ENCODE measurements at regions not wholly inside any gene's neighbourhood (a gene's known extent, or its start where the extent isn't known, plus 50 kb on each side); places are given as distances from the start of the nearest gene placed in this dataset.

- TF ChIP-seq POLR2A (IDR thresholded peaks at IDR 0.05), result no peak
- TF ChIP-seq CTCF (IDR thresholded peaks at IDR 0.05), result no peak
Measured at GRCh38 chr7:18386607-18387006, 108.9 kb upstream of the HDAC9 start.
